AG04449 (cell line): ENCODE measurements at regions not wholly inside any gene's neighbourhood (a gene's known extent, or its start where the extent isn't known, plus 50 kb on each side); places are given as distances from the start of the nearest gene placed in this dataset.
"Not testable (repeated sequence)": the region's sequence is repeated elsewhere in the genome, so short reads cannot be mapped to it uniquely, and the experiment has no call there.

Experiments
- CTCF ChIA-PET: fragments of 350-600 bp; formaldehyde crosslinking; extraction: SDS; loops from one replicate; lab custom pipeline; 2021; ENCODE audit warnings: antibody characterized with exemption; lab: Yijun Ruan, JAX
- POLR2A ChIA-PET: fragments of 400-600, 350-600 bp; formaldehyde crosslinking; extraction: SDS; loops from one replicate; lab custom pipeline; 2020; ENCODE audit warnings: antibody characterized with exemption, inconsistent platforms; lab: Yijun Ruan, JAX
- DNase-seq: peaks from one replicate; pipeline ENCODE4 v3.0.0-alpha.2; 2010; ENCODE audit warnings: low read depth, low spot score
- H3K4me3 ChIP-seq: 2 replicates; pipeline ENCODE4 v1.5.1; 2011; ENCODE audit warnings: low read depth, mild to moderate bottlenecking, control low read depth, low read length
- TF ChIP-seq, protein P1 (sequence below): IDR thresholded peaks from one replicate; pipeline ENCODE4 v1.5.1; 2011; ENCODE audit warnings: mild to moderate bottlenecking, moderate library complexity, low read length, control low read depth, inconsistent platforms; ENCODE audit not compliant: insufficient read depth; ENCODE audit errors: missing control alignments

DNA sequence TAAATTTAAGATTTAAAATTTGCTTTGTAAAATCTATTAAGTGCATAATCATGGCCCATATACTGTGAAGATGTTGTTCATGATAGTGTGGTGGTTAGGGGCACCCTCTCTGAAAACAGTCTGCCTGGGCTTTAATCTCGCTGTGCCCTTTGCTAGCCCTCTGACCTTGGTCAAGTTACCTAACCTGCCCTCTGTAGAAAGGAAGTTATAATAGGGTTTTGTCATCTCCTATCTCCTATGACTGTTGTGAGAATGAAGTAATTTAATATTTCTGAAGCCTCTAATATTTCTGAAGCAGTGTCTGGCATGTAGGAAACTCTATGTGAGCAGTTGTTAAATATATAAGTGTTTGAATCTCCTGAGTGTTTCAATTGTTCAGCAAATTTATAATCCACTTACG is 116.6 kb upstream of the IVNS1ABP start:
- ChIA-PET POLR2A (no interaction called here), CTCF (interaction anchor here (0.7 kb wide), 1 partner anchor 29 kb away, joined by 3 read pairs; no protein-coding TSS in a partner anchor)
- no peak for DNase-seq

GRCh38 chr1:185432948-185433347 is 115.9 kb upstream of the IVNS1ABP start:
- POLR2A ChIA-PET = no interaction called here
- TF ChIP-seq, protein P1, sequence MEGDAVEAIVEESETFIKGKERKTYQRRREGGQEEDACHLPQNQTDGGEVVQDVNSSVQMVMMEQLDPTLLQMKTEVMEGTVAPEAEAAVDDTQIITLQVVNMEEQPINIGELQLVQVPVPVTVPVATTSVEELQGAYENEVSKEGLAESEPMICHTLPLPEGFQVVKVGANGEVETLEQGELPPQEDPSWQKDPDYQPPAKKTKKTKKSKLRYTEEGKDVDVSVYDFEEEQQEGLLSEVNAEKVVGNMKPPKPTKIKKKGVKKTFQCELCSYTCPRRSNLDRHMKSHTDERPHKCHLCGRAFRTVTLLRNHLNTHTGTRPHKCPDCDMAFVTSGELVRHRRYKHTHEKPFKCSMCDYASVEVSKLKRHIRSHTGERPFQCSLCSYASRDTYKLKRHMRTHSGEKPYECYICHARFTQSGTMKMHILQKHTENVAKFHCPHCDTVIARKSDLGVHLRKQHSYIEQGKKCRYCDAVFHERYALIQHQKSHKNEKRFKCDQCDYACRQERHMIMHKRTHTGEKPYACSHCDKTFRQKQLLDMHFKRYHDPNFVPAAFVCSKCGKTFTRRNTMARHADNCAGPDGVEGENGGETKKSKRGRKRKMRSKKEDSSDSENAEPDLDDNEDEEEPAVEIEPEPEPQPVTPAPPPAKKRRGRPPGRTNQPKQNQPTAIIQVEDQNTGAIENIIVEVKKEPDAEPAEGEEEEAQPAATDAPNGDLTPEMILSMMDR = no peak
- H3K4me3 ChIP-seq = no peak overlapping the region
- CTCF ChIA-PET = interaction anchor here (1.0 to 2.0 kb wide), 2 partner anchors 20 to 248 kb away, joined by 3 to 5 read pairs; no protein-coding TSS in a partner anchor
- no peak for DNase-seq

More for the DNA sequence above, 116.6 kb upstream of the IVNS1ABP start:
- no peak overlapping the region for H3K4me3 ChIP-seq
- TF ChIP-seq, protein P1 = no peak

GRCh38 chr1:185431612-185432011 is 114.6 kb upstream of the IVNS1ABP start:
- ChIA-PET POLR2A (no interaction called here), CTCF (interaction anchor here (1.0 to 2.0 kb wide), 3 partner anchors 13 to 250 kb away, joined by 3 to 5 read pairs (median 3); no protein-coding TSS in a partner anchor)
- H3K4me3 ChIP-seq = no peak overlapping the region
- TF ChIP-seq, protein P1 = no peak
- DNase-seq = no peak

DNA sequence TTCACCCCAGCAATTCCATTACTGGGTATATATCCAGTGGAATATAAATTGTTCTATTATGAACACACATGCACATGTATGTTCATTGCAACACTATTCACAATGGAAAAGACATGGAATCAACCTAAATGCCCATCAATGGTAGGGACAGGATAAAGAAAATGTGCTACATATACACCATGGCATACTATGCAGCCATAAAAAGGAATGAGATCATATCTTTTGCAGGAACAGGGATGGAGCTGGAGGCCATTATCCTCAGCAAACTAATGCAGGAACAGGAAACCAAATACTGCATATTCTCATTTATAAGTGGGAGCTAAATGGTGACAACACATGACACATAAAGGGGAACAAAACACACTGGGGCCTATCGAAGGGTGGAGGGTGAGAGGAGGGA is 112.6 kb upstream of the IVNS1ABP start:
- DNase-seq, POLR2A ChIA-PET, H3K4me3 ChIP-seq: not testable (repeated sequence)
- CTCF ChIA-PET = interaction anchor here (0.9 kb wide), 1 partner anchor 167 kb away, joined by 3 read pairs; no protein-coding TSS in a partner anchor

DNA sequence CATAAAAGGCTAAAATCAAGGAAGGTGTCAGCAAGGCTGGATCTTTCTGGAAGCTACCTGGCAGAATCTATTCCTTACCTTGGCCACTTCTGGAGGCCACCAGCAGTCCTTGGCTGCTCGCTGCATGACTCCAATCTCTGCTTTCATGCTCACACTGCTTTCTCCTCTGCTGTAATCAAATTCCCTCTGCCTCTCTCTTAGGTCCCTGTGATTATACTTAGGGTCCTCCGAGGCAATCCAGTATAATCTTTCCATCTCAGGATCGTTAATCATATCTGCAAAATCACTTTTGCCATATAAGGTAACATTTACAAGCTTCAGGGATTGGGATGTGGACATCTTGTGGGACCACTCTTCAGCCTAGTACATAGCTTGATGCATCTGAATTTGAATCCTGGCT is 110.7 kb upstream of the IVNS1ABP start:
- ChIA-PET POLR2A (no interaction called here), CTCF (interaction anchor here (1.2 to 2.1 kb wide), 3 partner anchors 12 to 253 kb away, joined by 3 to 7 read pairs (median 4); no protein-coding TSS in a partner anchor)
- no peak for DNase-seq
- no peak overlapping the region for H3K4me3 ChIP-seq
- TF ChIP-seq, protein P1 = no peak

GRCh38 chr1:185427264-185427663 is 110.2 kb upstream of the IVNS1ABP start:
- H3K4me3 ChIP-seq = no peak overlapping the region
- TF ChIP-seq, protein P1 = no peak
- POLR2A ChIA-PET = no interaction called here
- DNase-seq = no peak
- CTCF ChIA-PET = interaction anchor here (1.2 to 2.1 kb wide), 4 partner anchors 12 to 254 kb away, joined by 3 to 7 read pairs (median 4); no protein-coding TSS in a partner anchor

- POLR2A ChIA-PET = no interaction called here
- TF ChIP-seq, protein P1 = no peak
- no peak for DNase-seq
Observed at GRCh38 chr1:185426848-185427247, 109.8 kb upstream of the IVNS1ABP start.

More at GRCh38 chr1:185426848-185427247, 109.8 kb upstream of the IVNS1ABP start:
- H3K4me3 ChIP-seq = no peak overlapping the region
- CTCF ChIA-PET = interaction anchor here (1.2 to 2.1 kb wide), 3 partner anchors 13 to 244 kb away, joined by 3 to 7 read pairs (median 4); no protein-coding TSS in a partner anchor
